IMR-90 (cell line): ENCODE measurements at regions not wholly inside any gene's neighbourhood (a gene's known extent, or its start where the extent isn't known, plus 50 kb on each side); places are given as distances from the start of the nearest gene placed in this dataset.

ENCODE experiments used
- ATAC-seq: fragments of 200-7000 bp; cut with Tn5 transposase; 2 replicates; pipeline ENCODE4 v1.9.1; 2020; ENCODE audit warnings: low read depth, mild to moderate bottlenecking, moderate library complexity
- BruUV-seq: library from RNA; stranded (reverse); fragments of 400-500 nt; replicated peaks from 2 replicates; lab custom pipeline; 2021; lab: Mats Ljungman, UMichigan
- CTCF ChIA-PET: fragments of 300-600 bp; formaldehyde crosslinking; extraction: SDS; loops from one replicate; lab custom pipeline; 2021; ENCODE audit warnings: antibody characterized with exemption; lab: Yijun Ruan, JAX
- POLR2A ChIA-PET: fragments of 300-600 bp; sonication (Branson Sonifier 250); formaldehyde crosslinking; loops from one replicate; lab custom pipeline; 2022; ENCODE audit warnings: antibody characterized with exemption; ENCODE audit not compliant: unreplicated experiment; lab: Charles Lee
- DNase-seq: peaks from one replicate; pipeline ENCODE4 v3.0.0; 2013
- H2AFZ ChIP-seq: replicated peaks from 2 replicates; pipeline ENCODE3; 2013; ENCODE audit warnings: low read length, mild to moderate bottlenecking; ENCODE audit not compliant: poor library complexity
- H2AK5ac ChIP-seq: 2 replicates; pipeline ENCODE4 v1.6.1; 2013; ENCODE audit warnings: low read depth, low read length, inconsistent platforms
- H2AK9ac ChIP-seq: replicated peaks from 2 replicates; pipeline ENCODE3; 2013; ENCODE audit warnings: mild to moderate bottlenecking, low read depth, low read length, moderate library complexity; ENCODE audit not compliant: poor library complexity
- H2BK120ac ChIP-seq: 2 replicates; pipeline ENCODE4 v1.6.1; 2013; ENCODE audit warnings: low read depth, low read length, inconsistent platforms
- H2BK15ac ChIP-seq: 3 replicates; pipeline ENCODE4 v1.6.1; 2013; ENCODE audit warnings: low read depth, low read length, inconsistent platforms
- H2BK20ac ChIP-seq: 2 replicates; pipeline ENCODE4 v1.6.1; 2013; ENCODE audit warnings: low read depth, mild to moderate bottlenecking, inconsistent platforms, low read length, moderate library complexity
- H2BK5ac ChIP-seq: 2 replicates; pipeline ENCODE4 v1.6.1; 2013; ENCODE audit warnings: mild to moderate bottlenecking, low read depth, low read length, inconsistent platforms; ENCODE audit not compliant: poor library complexity, severe bottlenecking
- H3K14ac ChIP-seq: replicated peaks from 2 replicates; pipeline ENCODE4 v1.6.1; 2013; ENCODE audit warnings: low read depth, low read length, inconsistent platforms
- H3K18ac ChIP-seq: 2 replicates; pipeline ENCODE4 v1.6.1; 2013; ENCODE audit warnings: low read depth, low read length, control low read depth
- H3K23ac ChIP-seq: 2 replicates; pipeline ENCODE4 v1.6.1; 2013; ENCODE audit warnings: low read depth, low read length, inconsistent platforms
- H3K27ac ChIP-seq: 2 replicates; pipeline ENCODE4 v1.5.1; 2013; ENCODE audit warnings: mild to moderate bottlenecking, control low read depth, low read length; ENCODE audit not compliant: insufficient read depth
- H3K27me3 ChIP-seq: 2 replicates; pipeline ENCODE4 v1.6.1; 2013; ENCODE audit warnings: low read length; ENCODE audit not compliant: control insufficient read depth, insufficient read depth
- H3K36me3 ChIP-seq: 2 replicates; pipeline ENCODE4 v1.6.1; 2013; ENCODE audit warnings: low read length, mixed read lengths; ENCODE audit not compliant: control insufficient read depth, insufficient read depth
- H3K4ac ChIP-seq: 2 replicates; pipeline ENCODE4 v1.6.1; 2013; ENCODE audit warnings: low read depth, low read length, inconsistent platforms
- H3K4me1 ChIP-seq: 2 replicates; pipeline ENCODE4 v1.6.1; 2013; ENCODE audit warnings: low read length, mixed read lengths; ENCODE audit not compliant: control insufficient read depth, insufficient read depth
- H3K4me2 ChIP-seq: 2 replicates; pipeline ENCODE4 v1.6.1; 2013; ENCODE audit warnings: low read depth, mild to moderate bottlenecking, control low read depth, low read length, moderate library complexity
- H3K4me3 ChIP-seq: 2 replicates; pipeline ENCODE4 v1.5.1; 2013; ENCODE audit warnings: low read depth, mild to moderate bottlenecking, control low read depth, low read length, moderate library complexity; ENCODE audit not compliant: insufficient read depth
- H3K56ac ChIP-seq: 2 replicates; pipeline ENCODE4 v1.6.1; 2013; ENCODE audit warnings: low read length, inconsistent platforms; ENCODE audit not compliant: insufficient read depth; ENCODE audit errors: extremely low read depth
- H3K79me1 ChIP-seq, 2 experiments: 2 replicates each; pipeline ENCODE4 v1.6.1; 2013; ENCODE audit warnings: low read length in 2 of 2, inconsistent platforms in 1 of 2, low read depth in 1 of 2
- H3K9ac ChIP-seq: 2 replicates; pipeline ENCODE4 v1.6.1; 2013; ENCODE audit warnings: low read depth, low read length, control low read depth
- H3K9me1 ChIP-seq: 2 replicates; pipeline ENCODE4 v1.6.1; 2013; ENCODE audit warnings: low read length, inconsistent platforms; ENCODE audit not compliant: insufficient read depth
- H3K9me3 ChIP-seq: 2 replicates; pipeline ENCODE4 v1.6.1; 2013; ENCODE audit warnings: low read length; ENCODE audit not compliant: control insufficient read depth, insufficient read depth
- H4K20me1 ChIP-seq: 2 replicates; pipeline ENCODE4 v1.6.1; 2013; ENCODE audit warnings: low read length, inconsistent platforms; ENCODE audit not compliant: insufficient read depth
- H4K5ac ChIP-seq: 2 replicates; pipeline ENCODE4 v1.6.1; 2013; ENCODE audit warnings: mild to moderate bottlenecking, low read depth, low read length, control low read depth
- H4K8ac ChIP-seq, 2 experiments: 2 replicates each; pipeline ENCODE4 v1.6.1; 2013; ENCODE audit warnings: low read depth in 2 of 2, low read length in 2 of 2, control low read depth in 1 of 2, inconsistent platforms in 1 of 2
- H4K91ac ChIP-seq: 2 replicates; pipeline ENCODE4 v1.6.1; 2013; ENCODE audit warnings: low read depth, low read length, inconsistent platforms; ENCODE audit not compliant: insufficient read depth
- MAFK ChIP-seq: IDR thresholded peaks from 2 replicates; pipeline ENCODE4 v1.6.1; 2012; ENCODE audit warnings: low read depth, low read length, improper control_type of control experiment
- MAZ ChIP-seq: IDR thresholded peaks from 2 replicates; pipeline ENCODE4 v1.6.1; 2012; ENCODE audit warnings: low read depth, mild to moderate bottlenecking, low read length, improper control_type of control experiment, moderate library complexity, borderline replicate concordance
- NFE2L2 ChIP-seq: fragments of 150-350 bp; IDR thresholded peaks from 2 replicates; pipeline ENCODE4 v1.6.1; 2016; ENCODE audit warnings: low read depth, mild to moderate bottlenecking, low read length
- RAD21 ChIP-seq: IDR thresholded peaks from 2 replicates; pipeline ENCODE4 v1.6.1; 2012; ENCODE audit warnings: low read length, improper control_type of control experiment
- RFX5 ChIP-seq: IDR thresholded peaks from 2 replicates; pipeline ENCODE4 v1.8.0; 2012; ENCODE audit warnings: low read depth, mild to moderate bottlenecking, low read length, moderate library complexity
- SMC3 ChIP-seq: fragments of 150-350 bp; IDR thresholded peaks from 2 replicates; pipeline ENCODE4 v1.6.1; 2016; ENCODE audit warnings: low read depth, mild to moderate bottlenecking, antibody characterized with exemption, low read length, moderate library complexity
- USF2 ChIP-seq: fragments of 150-350 bp; IDR thresholded peaks from 2 replicates; pipeline ENCODE4 v1.6.1; 2017; ENCODE audit warnings: mild to moderate bottlenecking, antibody characterized with exemption, low read length, low read depth
- WGBS, 2 experiments: methylation state at CpG; one replicate each; pipeline versions ENCODE4 v1.1.5 to v1.1.7; 2013; ENCODE audit warnings: missing lambda C conversion rate in 2 of 2; ENCODE audit not compliant: insufficient read length in 1 of 2; ENCODE audit errors: extremely low coverage in 2 of 2; 5-methylcytosine and 5-hydroxymethylcytosine counted together
- dilution Hi-C: fragments of 300-500 bp; cut with HindIII; formaldehyde crosslinking; loops from one replicate; pipeline ENCODE4 v1.14.3; 2018; ENCODE audit warnings: low sequenced_read_pairs; ENCODE audit not compliant: unreplicated experiment
- in situ Hi-C: fragments of 300-500 bp; cut with MboI; formaldehyde crosslinking; loops from 3 replicates; pipeline ENCODE4 v1.14.3; 2019; ENCODE audit warnings: low sequenced_read_pairs, inconsistent platforms, mixed read lengths
- intact Hi-C: fragments of 100-400 bp; cut with micrococcal nuclease; formaldehyde crosslinking; loops from 2 replicates; pipeline ENCODE4 v1.10.0; 2022

- ChIA-PET CTCF (no interaction called here), POLR2A (no interaction called here)
- Histone ChIP-seq H3K4me3 (no peak overlapping the region), H2BK15ac (no peak overlapping the region), H2BK5ac (no peak overlapping the region), H3K79me1 (no peaks in the 10 kb centered on the region), H3K9ac (no peak overlapping the region), H3K36me3 (no peaks in the 10 kb centered on the region), H4K5ac (no peak overlapping the region), H3K27me3 (no peaks in the 10 kb centered on the region), H3K23ac (no peak overlapping the region), H3K4ac (no peak overlapping the region), H4K20me1 (no peaks in the 10 kb centered on the region), H4K91ac (no peak overlapping the region), H3K9me3 (peaks cover 8% of the 10 kb centered on the region), H3K9me1 (no peaks in the 10 kb centered on the region), H4K8ac (no peak overlapping the region), H3K4me1 (no peaks in the 10 kb centered on the region), H3K56ac (no peak overlapping the region), H2AK5ac (no peak overlapping the region), H3K4me2 (no peak overlapping the region), H2AFZ (no peak overlapping the region), H3K14ac (no peak overlapping the region), H2BK120ac (no peak overlapping the region), H2BK20ac (no peak overlapping the region), H2AK9ac (no peak overlapping the region), H3K18ac (no peak overlapping the region), H3K27ac (no peak overlapping the region)
- dilution Hi-C loops, result no loop called here
- in situ Hi-C loops, result no loop called here
- TF ChIP-seq MAZ, result no peak
- no peak for TF ChIP-seq SMC3
- TF ChIP-seq RFX5, result no peak
- no peak for TF ChIP-seq MAFK
- no peak for TF ChIP-seq NFE2L2
- no peak for TF ChIP-seq USF2
- no peak for TF ChIP-seq RAD21
- WGBS, 2 experiments, result 3% methylated on average over 4 of the region's 5 CpGs; no CpG with 5 or more reads in 1 of the 2 experiments
- BruUV-seq, result no TSS peak
- intact Hi-C loops, result no loop called here
- DNase-seq (no peak), ATAC-seq (no peak)
Measured at GRCh38 chr5:152329207-152329606, 75.9 kb downstream of the NMUR2 start.
